NT2/D1 (cell line): ENCODE measurements at regions not wholly inside any gene's neighbourhood (a gene's known extent, or its start where the extent isn't known, plus 50 kb on each side); places are given as distances from the start of the nearest gene placed in this dataset.

ENCODE experiments used
- DNase-seq: peaks from one replicate; pipeline ENCODE4 v3.0.0-alpha.2; 2011; ENCODE audit warnings: low read depth, low spot score
- H3K27me3 ChIP-seq: 2 replicates; pipeline ENCODE4 v1.6.0; 2011; ENCODE audit warnings: mild to moderate bottlenecking; ENCODE audit not compliant: insufficient read length, insufficient read depth
- H3K36me3 ChIP-seq: 2 replicates; pipeline ENCODE4 v1.6.1; 2011; ENCODE audit warnings: mild to moderate bottlenecking, low read length, mixed read lengths; ENCODE audit not compliant: insufficient read depth, insufficient read length
- H3K4me1 ChIP-seq: 2 replicates; pipeline ENCODE4 v1.5.1; 2011; ENCODE audit not compliant: insufficient read depth, insufficient read length
- H3K4me3 ChIP-seq: 2 replicates; pipeline ENCODE4 v1.5.1; 2011; ENCODE audit warnings: low read depth; ENCODE audit not compliant: insufficient read length
- H3K9ac ChIP-seq: 2 replicates; pipeline ENCODE4 v1.6.0; 2011; ENCODE audit warnings: low read depth; ENCODE audit not compliant: insufficient read length
- H3K9me3 ChIP-seq: 2 replicates; pipeline ENCODE4 v1.5.1; 2011; ENCODE audit warnings: mild to moderate bottlenecking, low read length; ENCODE audit not compliant: insufficient read depth
- SUZ12 ChIP-seq: IDR thresholded peaks from 2 replicates; pipeline ENCODE4 v1.6.1; 2011; ENCODE audit not compliant: insufficient read length, insufficient read depth; ENCODE audit errors: extremely low read depth
- YY1 ChIP-seq: IDR thresholded peaks from 2 replicates; pipeline ENCODE4 v1.6.1; 2011; ENCODE audit not compliant: insufficient read length, insufficient read depth
- ZNF274 ChIP-seq: IDR thresholded peaks from 2 replicates; pipeline ENCODE4 v1.6.1; 2011; ENCODE audit warnings: mild to moderate bottlenecking, low read depth, low read length

- Histone ChIP-seq H3K36me3 (no peaks in the 10 kb centered on the region), H3K4me1 (no peaks in the 10 kb centered on the region), H3K9ac (no peak overlapping the region), H3K9me3 (peaks cover 27% of the 10 kb centered on the region; the same call in 1 of the 2 replicates), H3K27me3 (no peaks in the 10 kb centered on the region), H3K4me3 (no peak overlapping the region)
- no peak for DNase-seq
- TF ChIP-seq ZNF274 (no peak), SUZ12 (no peak), YY1 (no peak)
Measured at GRCh38 chr2:215532844-215533243, 97.0 kb upstream of the FN1 start.

- H3K4me1 ChIP-seq: no peaks in the 10 kb centered on the region
- DNase-seq: no peak
- H3K4me3 ChIP-seq: no peak overlapping the region
Measured at GRCh38 chr2:215531284-215531683, 95.4 kb upstream of the FN1 start.

DNA sequence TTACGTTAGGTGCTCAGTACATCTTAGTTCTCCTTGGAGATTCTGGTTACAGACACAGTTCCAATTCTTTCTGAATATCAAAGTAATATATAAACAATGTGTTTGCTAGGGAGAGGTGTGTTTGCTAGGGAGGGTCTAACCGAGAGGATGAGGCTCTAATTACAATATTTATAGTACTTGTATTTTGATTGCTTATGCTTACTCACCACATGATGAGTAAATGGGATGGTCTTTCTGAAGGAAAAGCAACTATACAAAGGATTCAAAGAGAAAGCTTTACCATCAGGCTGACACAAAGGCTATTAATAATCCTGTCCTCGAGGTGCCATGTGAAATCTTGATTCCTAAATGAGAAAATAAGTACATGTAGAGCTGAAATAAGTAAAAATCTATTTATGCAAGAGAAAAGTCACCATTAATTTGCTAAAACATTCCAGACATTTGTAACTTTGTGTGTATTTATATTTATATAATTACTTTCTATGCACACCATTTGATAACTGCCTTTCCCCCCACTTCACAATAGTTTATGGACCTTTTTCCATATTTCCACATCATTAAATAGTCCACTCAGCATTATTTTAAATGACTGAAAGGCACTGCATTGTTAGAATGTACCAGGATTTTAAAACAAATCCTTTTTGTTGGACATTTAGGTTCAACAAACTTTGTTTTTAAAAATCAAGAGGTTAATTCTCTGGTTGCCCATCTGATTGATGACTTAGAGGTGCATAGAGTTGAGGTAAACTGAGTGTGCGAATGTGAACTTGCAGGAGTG lies 94.5 kb upstream of the FN1 start:
- no peak overlapping the region for H3K9ac ChIP-seq
- H3K4me3 ChIP-seq: no peak overlapping the region
- H3K4me1 ChIP-seq: no peaks in the 10 kb centered on the region
- H3K27me3 ChIP-seq: no peaks in the 10 kb centered on the region
- H3K9me3 ChIP-seq: peaks cover 27% of the 10 kb centered on the region; the same call in 1 of the 2 replicates
- no peak for DNase-seq
- no peaks in the 10 kb centered on the region for H3K36me3 ChIP-seq
- no peak for TF ChIP-seq SUZ12
- TF ChIP-seq ZNF274: no peak
- no peak for TF ChIP-seq YY1

More at GRCh38 chr2:215531284-215531683, 95.4 kb upstream of the FN1 start:
- Histone ChIP-seq H3K9me3 (peaks cover 27% of the 10 kb centered on the region; the same call in 1 of the 2 replicates), H3K36me3 (no peaks in the 10 kb centered on the region), H3K27me3 (no peaks in the 10 kb centered on the region), H3K9ac (no peak overlapping the region)
- TF ChIP-seq YY1 (no peak), SUZ12 (no peak), ZNF274 (no peak)

GRCh38 chr2:215529271-215529670 lies 93.4 kb upstream of the FN1 start:
- TF ChIP-seq ZNF274: no peak
- TF ChIP-seq SUZ12: no peak
- TF ChIP-seq YY1: no peak
- Histone ChIP-seq H3K27me3 (no peaks in the 10 kb centered on the region), H3K4me1 (no peaks in the 10 kb centered on the region), H3K9ac (no peak overlapping the region), H3K9me3 (peaks cover 17% of the 10 kb centered on the region; the same call in 1 of the 2 replicates), H3K4me3 (no peak overlapping the region), H3K36me3 (no peaks in the 10 kb centered on the region)
- DNase-seq: no peak

DNA sequence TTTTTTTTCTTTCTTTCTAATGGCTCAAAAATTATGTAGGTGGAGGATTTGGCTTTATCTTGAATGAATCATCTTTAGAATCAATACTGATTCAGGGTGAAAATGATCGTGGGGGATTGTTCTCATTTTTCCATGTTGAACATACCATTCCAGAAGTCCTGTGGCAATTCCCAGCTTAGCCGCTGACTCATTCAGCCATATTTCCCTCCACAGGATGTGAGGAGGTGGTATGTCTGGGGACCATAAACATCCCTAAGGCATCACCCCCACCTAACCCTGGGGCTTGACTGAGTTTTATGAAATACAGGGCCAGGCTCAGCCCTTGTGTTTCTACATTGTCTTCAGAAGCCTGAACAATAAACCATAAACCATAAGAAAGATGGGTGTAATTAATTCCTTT lies 92.7 kb upstream of the FN1 start:
- DNase-seq: no peak
- no peak for TF ChIP-seq SUZ12
- TF ChIP-seq ZNF274: no peak
- TF ChIP-seq YY1: no peak
- no peak overlapping the region for H3K4me3 ChIP-seq
- peaks cover 9% of the 10 kb centered on the region; the same call in 1 of the 2 replicates for H3K9me3 ChIP-seq
- H3K27me3 ChIP-seq: no peaks in the 10 kb centered on the region
- H3K36me3 ChIP-seq: no peaks in the 10 kb centered on the region
- H3K9ac ChIP-seq: no peak overlapping the region
- no peaks in the 10 kb centered on the region for H3K4me1 ChIP-seq

- TF ChIP-seq YY1: no peak
- no peak for TF ChIP-seq SUZ12
- TF ChIP-seq ZNF274: no peak
- Histone ChIP-seq H3K36me3 (no peaks in the 10 kb centered on the region), H3K4me1 (no peaks in the 10 kb centered on the region), H3K27me3 (no peaks in the 10 kb centered on the region), H3K9ac (no peak overlapping the region), H3K9me3 (peaks cover 1% of the 10 kb centered on the region; the same call in 1 of the 2 replicates), H3K4me3 (no peak overlapping the region)
- no peak for DNase-seq
Measured at GRCh38 chr2:215527736-215528135, 91.9 kb upstream of the FN1 start.

GRCh38 chr2:215526341-215526740 lies 90.5 kb upstream of the FN1 start:
- DNase-seq: no peak
- H3K9ac ChIP-seq: no peak overlapping the region
- no peaks in the 10 kb centered on the region for H3K4me1 ChIP-seq
- no peaks in the 10 kb centered on the region for H3K36me3 ChIP-seq
- no peaks in the 10 kb centered on the region for H3K9me3 ChIP-seq
- no peak overlapping the region for H3K4me3 ChIP-seq
- no peak for TF ChIP-seq SUZ12
- no peaks in the 10 kb centered on the region for H3K27me3 ChIP-seq
